Karpas-422 (cell line): ENCODE measurements at regions not wholly inside any gene's neighbourhood (a gene's known extent, or its start where the extent isn't known, plus 50 kb on each side); places are given as distances from the start of the nearest gene placed in this dataset.

Experiments used
- DNase-seq: peaks from one replicate; pipeline ENCODE4 v3.0.0-alpha.2; 2015
- H2AFZ ChIP-seq: fragments of 200-600 bp; sonication (generic); 2 replicates; pipeline ENCODE4 v1.6.1; 2014; ENCODE audit warnings: antibody characterized with exemption, low read length, mixed read lengths
- H3K27ac ChIP-seq: fragments of 200-600 bp; sonication (generic); 2 replicates; pipeline ENCODE4 v1.5.1; 2014; ENCODE audit warnings: mild to moderate bottlenecking, low read length, moderate library complexity
- H3K27me3 ChIP-seq: fragments of 200-600 bp; sonication (generic); 2 replicates; pipeline ENCODE4 v1.6.1; 2014; ENCODE audit warnings: low read length, mixed read lengths
- H3K36me3 ChIP-seq: fragments of 200-600 bp; sonication (generic); 2 replicates; pipeline ENCODE4 v1.6.1; 2014; ENCODE audit warnings: low read length, mixed read lengths; ENCODE audit not compliant: insufficient read depth
- H3K4me1 ChIP-seq: fragments of 200-600 bp; sonication (generic); 2 replicates; pipeline ENCODE4 v1.6.1; 2014; ENCODE audit warnings: mild to moderate bottlenecking, low read length, mixed read lengths
- H3K4me2 ChIP-seq: fragments of 200-600 bp; sonication (generic); 2 replicates; pipeline ENCODE4 v1.6.1; 2014; ENCODE audit warnings: low read length, low read depth, mild to moderate bottlenecking; ENCODE audit not compliant: poor library complexity, severe bottlenecking
- H3K4me3 ChIP-seq: fragments of 200-600 bp; sonication (generic); 2 replicates; pipeline ENCODE4 v1.5.1; 2014; ENCODE audit warnings: mild to moderate bottlenecking, antibody characterized with exemption, low read length, mixed read lengths
- H3K79me2 ChIP-seq: fragments of 200-600 bp; sonication (generic); 2 replicates; pipeline ENCODE4 v1.6.1; 2014; ENCODE audit warnings: mild to moderate bottlenecking, low read length, mixed read lengths
- H3K9ac ChIP-seq: fragments of 200-600 bp; sonication (generic); 2 replicates; pipeline ENCODE4 v1.6.0; 2014; ENCODE audit warnings: low read length
- H3K9me2 ChIP-seq: fragments of 200-600 bp; sonication (generic), shearing (Covaris generic); replicated peaks from 2 replicates; pipeline ENCODE4 v1.6.0; 2014; ENCODE audit warnings: mild to moderate bottlenecking, low read length, moderate library complexity; ENCODE audit not compliant: insufficient read depth
- H3K9me3 ChIP-seq: fragments of 300-700, 200-600 bp; sonication (generic); 2 replicates; pipeline ENCODE4 v1.6.1; 2014; ENCODE audit warnings: low read length, mixed read lengths
- H4K20me1 ChIP-seq: fragments of 200-600 bp; sonication (generic); 2 replicates; pipeline ENCODE4 v1.6.1; 2014; ENCODE audit warnings: mild to moderate bottlenecking, antibody characterized with exemption, low read length, low read depth; ENCODE audit not compliant: insufficient read depth

DNA sequence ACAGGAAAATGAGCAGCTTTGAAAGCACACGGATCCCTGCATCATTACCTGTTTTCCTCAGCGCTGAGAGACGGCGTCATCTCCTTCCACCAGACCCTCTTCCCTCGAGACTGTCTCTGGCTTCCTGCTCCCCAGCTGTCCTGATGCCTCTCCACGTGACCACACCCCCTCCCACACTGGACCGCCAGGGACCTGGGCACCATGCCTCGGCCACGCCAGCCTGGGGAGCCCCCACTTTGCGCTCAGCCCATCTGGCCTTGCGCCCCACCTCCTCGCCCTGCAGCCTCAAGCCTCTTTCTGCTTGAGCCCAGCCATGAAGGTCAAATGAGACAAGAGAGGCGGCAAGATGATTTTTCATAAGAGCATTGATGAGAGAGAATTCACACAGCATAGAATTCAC is 66.0 kb upstream of the ACKR3 start:
- H3K4me2 ChIP-seq, result no peak overlapping the region
- no peak overlapping the region for H2AFZ ChIP-seq
- no peaks in the 10 kb centered on the region for H3K4me1 ChIP-seq
- no peaks in the 10 kb centered on the region for H3K79me2 ChIP-seq
- no peak overlapping the region for H3K4me3 ChIP-seq
- H3K9ac ChIP-seq, result no peak overlapping the region
- H3K36me3 ChIP-seq, result no peaks in the 10 kb centered on the region
- no peaks in the 10 kb centered on the region for H3K27me3 ChIP-seq
- no peak for DNase-seq
- no peak overlapping the region for H3K27ac ChIP-seq
- H3K9me2 ChIP-seq, result no peaks in the 10 kb centered on the region
- no peaks in the 10 kb centered on the region for H4K20me1 ChIP-seq
- H3K9me3 ChIP-seq, result no peaks in the 10 kb centered on the region

DNA sequence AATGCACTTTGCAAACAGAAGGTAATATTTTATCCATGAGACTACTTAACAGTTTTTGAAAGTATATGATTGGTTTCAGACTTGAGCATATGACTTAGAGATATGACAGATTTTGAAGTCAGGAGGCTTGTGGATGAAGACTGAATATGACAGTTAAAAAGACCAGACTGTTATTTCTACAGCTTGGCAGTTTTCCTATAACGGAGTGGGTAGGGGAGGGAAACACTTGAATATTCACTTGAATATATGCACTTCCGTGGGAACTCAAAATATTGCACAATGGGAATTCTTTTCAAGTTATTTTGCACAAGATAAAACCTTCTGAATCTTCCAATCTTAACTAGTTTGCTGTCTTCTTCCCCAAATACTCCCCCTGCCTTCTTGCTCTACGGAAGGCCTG is 64.6 kb upstream of the ACKR3 start:
- no peak for DNase-seq
- Histone ChIP-seq H3K27ac (no peak overlapping the region), H3K9ac (no peak overlapping the region), H3K79me2 (no peaks in the 10 kb centered on the region), H3K4me1 (no peaks in the 10 kb centered on the region), H3K27me3 (no peaks in the 10 kb centered on the region), H3K4me3 (no peak overlapping the region), H2AFZ (no peak overlapping the region), H4K20me1 (no peaks in the 10 kb centered on the region), H3K4me2 (no peak overlapping the region), H3K9me2 (no peaks in the 10 kb centered on the region), H3K36me3 (no peaks in the 10 kb centered on the region), H3K9me3 (no peaks in the 10 kb centered on the region)

GRCh38 chr2:236505648-236506047 is 64.0 kb upstream of the ACKR3 start:
- Histone ChIP-seq H4K20me1 (no peaks in the 10 kb centered on the region), H3K4me1 (no peaks in the 10 kb centered on the region), H3K9me2 (no peaks in the 10 kb centered on the region), H3K27ac (no peak overlapping the region), H3K4me3 (no peak overlapping the region), H3K4me2 (no peak overlapping the region), H2AFZ (no peak overlapping the region), H3K27me3 (no peaks in the 10 kb centered on the region), H3K9ac (no peak overlapping the region), H3K79me2 (no peaks in the 10 kb centered on the region), H3K36me3 (no peaks in the 10 kb centered on the region), H3K9me3 (no peaks in the 10 kb centered on the region)
- DNase-seq, result no peak

DNA sequence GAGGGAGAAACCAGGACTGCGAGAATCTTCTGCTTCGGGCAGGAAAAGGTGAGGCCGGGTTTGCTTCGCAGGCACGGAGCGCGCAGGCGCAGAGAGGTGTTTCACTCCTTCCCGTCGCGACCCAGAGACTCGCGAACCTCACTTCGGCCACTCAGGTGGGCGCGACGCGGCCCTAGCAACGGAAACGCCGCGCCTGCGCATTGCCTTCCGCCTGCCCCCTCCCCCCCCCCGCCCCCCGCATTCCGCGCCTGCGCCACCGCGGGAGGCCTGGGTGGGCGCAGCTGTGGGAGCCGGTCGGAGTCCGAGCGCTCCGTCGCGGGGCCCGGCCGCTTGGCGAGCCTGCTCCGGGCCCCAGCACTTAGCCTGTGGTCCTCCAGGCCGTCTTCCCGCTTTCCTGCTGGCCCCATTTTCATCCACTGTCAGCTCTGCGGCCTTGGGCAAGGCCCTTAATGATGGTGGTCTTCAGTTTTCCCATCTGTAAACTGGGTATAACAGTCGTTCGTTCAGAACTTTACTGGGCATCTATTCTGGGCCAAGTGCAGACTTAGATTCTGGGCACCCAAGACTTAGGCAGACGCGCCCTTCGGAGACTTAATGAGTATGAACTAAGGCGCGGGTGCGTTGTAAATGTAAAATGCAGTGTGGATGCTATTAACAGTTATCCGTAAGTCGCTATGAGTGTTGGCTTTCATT is 62.1 kb upstream of the ACKR3 start:
- DNase-seq, result no peak
- H4K20me1 ChIP-seq, result no peaks in the 10 kb centered on the region
- H3K4me3 ChIP-seq, result no peak overlapping the region
- H3K9ac ChIP-seq, result no peak overlapping the region
- no peaks in the 10 kb centered on the region for H3K27me3 ChIP-seq
- no peaks in the 10 kb centered on the region for H3K36me3 ChIP-seq
- H3K4me2 ChIP-seq, result no peak overlapping the region
- no peaks in the 10 kb centered on the region for H3K9me3 ChIP-seq
- H3K4me1 ChIP-seq, result no peaks in the 10 kb centered on the region
- no peaks in the 10 kb centered on the region for H3K79me2 ChIP-seq
- H2AFZ ChIP-seq, result no peak overlapping the region
- no peak overlapping the region for H3K27ac ChIP-seq
- no peaks in the 10 kb centered on the region for H3K9me2 ChIP-seq

DNA sequence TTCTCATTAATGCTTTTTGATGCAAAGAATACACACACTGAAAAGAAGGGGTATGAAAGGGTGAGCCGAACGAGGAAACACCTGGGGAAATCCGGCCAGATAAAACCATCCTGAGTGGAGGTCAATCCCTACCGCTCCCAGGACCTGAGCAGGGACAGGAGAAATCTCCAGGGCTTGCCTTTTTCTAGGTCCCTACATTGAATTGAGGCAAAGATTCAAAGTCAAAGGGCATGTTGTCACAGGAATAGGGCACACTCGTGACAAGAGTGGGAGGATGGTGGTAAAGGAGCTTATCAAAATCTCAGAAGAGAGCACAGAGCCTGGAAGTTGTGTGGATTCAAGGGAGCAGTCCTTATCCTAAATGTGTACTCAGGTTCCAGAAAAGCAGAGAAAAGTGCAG is 61.2 kb upstream of the ACKR3 start:
- Histone ChIP-seq H3K27ac (no peak overlapping the region), H3K79me2 (no peaks in the 10 kb centered on the region), H3K4me1 (no peaks in the 10 kb centered on the region), H3K4me3 (no peak overlapping the region), H3K9ac (no peak overlapping the region), H2AFZ (no peak overlapping the region), H3K9me3 (no peaks in the 10 kb centered on the region), H4K20me1 (no peaks in the 10 kb centered on the region), H3K4me2 (no peak overlapping the region), H3K36me3 (no peaks in the 10 kb centered on the region), H3K9me2 (no peaks in the 10 kb centered on the region), H3K27me3 (no peaks in the 10 kb centered on the region)
- no peak for DNase-seq

DNA sequence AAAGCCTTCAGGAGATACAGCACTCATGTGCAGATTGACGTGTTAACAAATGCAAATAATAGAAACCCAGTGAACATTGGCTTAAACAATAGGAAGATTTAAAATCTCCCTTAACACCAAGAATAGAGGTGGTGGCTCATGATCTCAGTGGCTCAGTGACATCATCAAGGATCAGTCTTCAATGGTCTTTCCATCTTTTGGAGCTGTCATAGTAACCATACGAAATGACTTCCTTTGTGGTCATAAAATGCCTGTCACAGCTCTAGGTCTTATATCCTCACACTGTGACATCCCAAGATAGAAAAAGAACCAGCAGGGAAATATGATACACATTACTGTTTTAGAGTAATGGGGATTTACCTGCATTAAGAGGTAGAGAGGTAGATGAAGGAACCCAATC is 59.6 kb upstream of the ACKR3 start:
- no peaks in the 10 kb centered on the region for H3K9me3 ChIP-seq
- no peak overlapping the region for H3K4me3 ChIP-seq
- H3K36me3 ChIP-seq, result no peaks in the 10 kb centered on the region
- H3K4me2 ChIP-seq, result no peak overlapping the region
- H3K27me3 ChIP-seq, result no peaks in the 10 kb centered on the region
- no peak overlapping the region for H2AFZ ChIP-seq
- no peaks in the 10 kb centered on the region for H3K4me1 ChIP-seq
- H3K27ac ChIP-seq, result no peak overlapping the region
- no peaks in the 10 kb centered on the region for H3K79me2 ChIP-seq
- DNase-seq, result no peak
- H4K20me1 ChIP-seq, result no peaks in the 10 kb centered on the region
- no peak overlapping the region for H3K9ac ChIP-seq
- H3K9me2 ChIP-seq, result no peaks in the 10 kb centered on the region

DNA sequence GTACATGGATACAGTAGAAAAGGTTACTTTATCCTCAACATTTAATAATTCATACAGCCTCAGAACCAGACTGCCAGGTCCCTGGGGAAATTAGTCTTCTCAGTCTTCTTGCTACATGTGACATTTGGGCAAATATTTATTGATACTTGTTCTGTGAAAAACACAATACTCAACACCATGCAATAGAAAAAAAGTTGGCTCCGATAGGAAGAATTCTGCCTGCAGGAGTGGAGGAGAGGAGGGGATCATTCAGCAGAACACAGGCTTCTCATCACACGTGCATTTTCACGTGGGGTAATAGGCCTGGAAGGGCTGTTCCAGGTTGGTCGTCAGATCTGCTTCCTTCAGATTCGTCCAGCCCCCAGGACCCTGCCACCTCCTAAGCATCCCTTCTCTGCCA is 58.4 kb upstream of the ACKR3 start:
- Histone ChIP-seq H2AFZ (no peak overlapping the region), H3K4me2 (no peak overlapping the region), H3K9me2 (no peaks in the 10 kb centered on the region), H3K79me2 (no peaks in the 10 kb centered on the region), H3K4me1 (no peaks in the 10 kb centered on the region), H3K36me3 (no peaks in the 10 kb centered on the region), H3K9ac (no peak overlapping the region), H4K20me1 (no peaks in the 10 kb centered on the region), H3K4me3 (no peak overlapping the region), H3K27me3 (no peaks in the 10 kb centered on the region), H3K27ac (no peak overlapping the region), H3K9me3 (no peaks in the 10 kb centered on the region)
- DNase-seq, result no peak

GRCh38 chr2:236512267-236512666 is 57.4 kb upstream of the ACKR3 start:
- Histone ChIP-seq H3K9me2 (no peaks in the 10 kb centered on the region), H3K9ac (no peak overlapping the region), H4K20me1 (no peaks in the 10 kb centered on the region), H3K27me3 (no peaks in the 10 kb centered on the region), H2AFZ (no peak overlapping the region), H3K36me3 (no peaks in the 10 kb centered on the region), H3K4me2 (no peak overlapping the region), H3K4me3 (no peak overlapping the region), H3K4me1 (no peaks in the 10 kb centered on the region), H3K9me3 (no peaks in the 10 kb centered on the region), H3K27ac (no peak overlapping the region), H3K79me2 (no peaks in the 10 kb centered on the region)
- no peak for DNase-seq
